Endothelial cell of umbilical vein (primary cell): ENCODE measurements at regions not wholly inside any gene's neighbourhood (a gene's known extent, or its start where the extent isn't known, plus 50 kb on each side); places are given as distances from the start of the nearest gene placed in this dataset.

ENCODE experiments used
- BruUV-seq: library from RNA; stranded (reverse); fragments of 400-500 nt; replicated peaks from 2 replicates; lab custom pipeline; 2021; lab: Mats Ljungman, UMichigan
- CTCF ChIA-PET: fragments of 300-600, 350-600 bp; sonication (Branson Sonifier 250); formaldehyde crosslinking; loops from one replicate; lab custom pipeline; 2021; ENCODE audit warnings: antibody characterized with exemption, inconsistent platforms; lab: Charles Lee
- POLR2A ChIA-PET: fragments of 300-600, 350-600 bp; sonication (Branson Sonifier 250); formaldehyde crosslinking; loops from one replicate; lab custom pipeline; 2021; ENCODE audit warnings: antibody characterized with exemption, inconsistent platforms; lab: Charles Lee
- DNase-seq: peaks from one replicate; pipeline ENCODE4 v3.0.0-alpha.2; 2011; ENCODE audit warnings: low read depth, low spot score
- FAIRE-seq: peaks from 2 replicates; lab custom pipeline; 2011; peaks lifted over from hg19 to GRCh38; lab: Jason Lieb, UNC
- H2AFZ ChIP-seq: 2 replicates; pipeline ENCODE4 v1.6.0; 2012; ENCODE audit warnings: low read depth, low read length, control low read depth, inconsistent platforms
- H3K27ac ChIP-seq: 2 replicates; pipeline ENCODE4 v1.5.1; 2011; ENCODE audit warnings: low read depth, mild to moderate bottlenecking, control low read depth, low read length, moderate library complexity; ENCODE audit not compliant: insufficient read depth
- H3K27me3 ChIP-seq, 2 experiments: 2 replicates each; pipeline versions ENCODE4 v1.6.0 to v1.6.1; 2011; ENCODE audit warnings: low read length in 2 of 2, mixed read lengths in 1 of 2; ENCODE audit not compliant: control insufficient read depth in 2 of 2, insufficient read depth in 2 of 2
- H3K36me3 ChIP-seq, 2 experiments: 2 replicates in 1 of 2; 3 replicates in 1 of 2; pipeline ENCODE4 v1.5.1; 2011; ENCODE audit warnings: low read length in 2 of 2, mild to moderate bottlenecking in 1 of 2, moderate library complexity in 1 of 2; ENCODE audit not compliant: control insufficient read depth in 2 of 2, insufficient read depth in 2 of 2; ENCODE audit errors: extremely low read depth in 1 of 2
- H3K4me1 ChIP-seq: 3 replicates; pipeline ENCODE4 v1.5.1; 2011; ENCODE audit warnings: mild to moderate bottlenecking, low read length; ENCODE audit not compliant: control insufficient read depth, insufficient read depth; ENCODE audit errors: extremely low read depth
- H3K4me2 ChIP-seq: 2 replicates; pipeline ENCODE4 v1.6.1; 2011; ENCODE audit warnings: low read length, control low read depth, mixed read lengths; ENCODE audit not compliant: insufficient read depth
- H3K4me3 ChIP-seq, 3 experiments: fragments of 200-600 bp in 1 of 3; sonication (generic), shearing (Covaris generic) in 1 of 3; replicated peaks in 1 of 3; 2 replicates each; pipeline ENCODE4 v1.5.1; 2011 to 2016; ENCODE audit warnings: control low read depth in 3 of 3, low read length in 3 of 3, mild to moderate bottlenecking in 2 of 3, inconsistent platforms in 1 of 3, low read depth in 1 of 3, moderate library complexity in 1 of 3; ENCODE audit not compliant: insufficient read depth in 1 of 3
- H3K79me2 ChIP-seq: 2 replicates; pipeline ENCODE4 v1.6.0; 2012; ENCODE audit warnings: low read length, inconsistent platforms; ENCODE audit not compliant: control insufficient read depth, insufficient read depth
- H3K9ac ChIP-seq: replicated peaks from 2 replicates; pipeline ENCODE3; 2011; ENCODE audit warnings: low read length, control low read depth; ENCODE audit not compliant: insufficient read depth; ENCODE audit errors: extremely low read depth
- H3K9me1 ChIP-seq: replicated peaks from 3 replicates; pipeline ENCODE4 v1.6.0; 2011; ENCODE audit warnings: mild to moderate bottlenecking, low read length; ENCODE audit not compliant: control insufficient read depth, insufficient read depth; ENCODE audit errors: extremely low read depth
- H3K9me3 ChIP-seq: replicated peaks from 2 replicates; pipeline ENCODE4 v1.5.1; 2012; ENCODE audit warnings: low read length, inconsistent platforms; ENCODE audit not compliant: control insufficient read depth, insufficient read depth
- H4K20me1 ChIP-seq: replicated peaks from 2 replicates; pipeline ENCODE3; 2011; ENCODE audit warnings: mild to moderate bottlenecking, low read length; ENCODE audit not compliant: control insufficient read depth, insufficient read depth; ENCODE audit errors: extremely low read depth
- FOS ChIP-seq: IDR thresholded peaks from 2 replicates; pipeline ENCODE4 v1.6.1; 2011; ENCODE audit warnings: mild to moderate bottlenecking, low read length, moderate library complexity, borderline replicate concordance; ENCODE audit not compliant: insufficient read depth
- GATA2 ChIP-seq: IDR thresholded peaks from 2 replicates; pipeline ENCODE4 v1.7.0; 2011; ENCODE audit warnings: low read depth, mild to moderate bottlenecking, moderate library complexity, mixed read lengths, low read length; ENCODE audit not compliant: insufficient read length, insufficient read depth
- JUN ChIP-seq: IDR thresholded peaks from 2 replicates; pipeline ENCODE4 v1.6.1; 2011; ENCODE audit warnings: borderline replicate concordance, low read depth; ENCODE audit not compliant: insufficient read length, insufficient read depth
- MYC ChIP-seq: IDR thresholded peaks from one replicate; pipeline ENCODE4 v1.6.1; 2011; ENCODE audit warnings: mild to moderate bottlenecking, low read depth, low read length
- POLR2A ChIP-seq: IDR thresholded peaks from 2 replicates; pipeline ENCODE4 v1.6.1; 2012; ENCODE audit warnings: low read depth, mild to moderate bottlenecking, control low read depth, low read length
- dilution Hi-C: fragments of 300-500 bp; cut with MboI; formaldehyde crosslinking; loops from one replicate; pipeline ENCODE4 v1.15.0; 2019; ENCODE audit warnings: low sequenced_read_pairs; ENCODE audit not compliant: extremely low pct_ligation_motif_present
- intact Hi-C: fragments of 100-400 bp; cut with micrococcal nuclease; formaldehyde crosslinking; loops from one replicate; pipeline ENCODE4 v1.10.0; 2022
- TF ChIP-seq, protein P1 (sequence below): IDR thresholded peaks from 2 replicates; pipeline ENCODE4 v1.6.1; 2011; ENCODE audit not compliant: insufficient read depth, insufficient read length
- TF ChIP-seq, protein P2 (sequence below), 2 donors: IDR thresholded peaks; 1 replicate in 1 of 2; 2 replicates in 1 of 2; pipeline ENCODE4 v1.5.1; 2011; ENCODE audit warnings: low read length in 2 of 2, mild to moderate bottlenecking in 2 of 2, moderate library complexity in 2 of 2, control low read depth in 1 of 2, inconsistent platforms in 1 of 2, low read depth in 1 of 2; ENCODE audit not compliant: insufficient read depth in 1 of 2; ENCODE audit errors: extremely low read depth in 1 of 2

DNA sequence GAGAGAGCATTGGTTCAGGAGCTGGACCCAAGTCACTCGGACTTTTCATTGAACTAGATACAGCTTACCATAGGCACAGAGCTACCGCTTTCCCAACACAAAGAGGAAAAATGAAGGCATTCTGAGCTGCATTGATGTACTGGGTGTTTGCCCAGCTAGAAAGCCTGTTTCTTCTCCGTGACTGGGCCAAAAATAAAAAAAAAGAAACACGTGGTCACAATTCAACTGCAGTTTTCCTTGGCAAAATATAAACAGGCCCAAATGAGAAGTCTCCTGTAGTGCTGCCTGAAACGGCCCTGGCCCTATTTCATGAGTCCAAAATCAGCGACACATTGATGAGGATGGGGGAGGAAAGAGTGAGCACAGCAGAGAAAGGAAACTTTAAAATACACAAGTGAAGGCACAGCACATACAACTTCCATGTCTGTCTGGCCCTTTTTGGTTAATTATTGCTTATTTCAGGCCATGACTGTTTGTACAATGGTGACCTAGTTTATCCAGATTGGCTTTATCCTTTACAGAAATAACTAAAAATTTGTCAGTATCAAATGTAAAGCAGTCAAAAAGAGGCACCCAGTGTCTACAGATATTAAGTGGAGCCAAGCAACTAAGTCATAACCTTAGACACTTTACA, 179.7 kb downstream of the ICOS start:
- dilution Hi-C loops (no loop called here), intact Hi-C loops (loop anchor here (10.0 kb wide), 2 partner anchors 679 to 909 kb away; no protein-coding TSS in a partner anchor)
- Histone ChIP-seq H4K20me1 (no peaks in the 10 kb centered on the region), H3K79me2 (no peaks in the 10 kb centered on the region), H3K27ac (peak overlapping the region; percentile 86), H3K4me2 (no peak overlapping the region), H3K9me3 (no peaks in the 10 kb centered on the region), H3K9me1 (no peaks in the 10 kb centered on the region), H3K9ac (no peak overlapping the region), H3K36me3 (no peaks in the 10 kb centered on the region), H3K4me1 (peaks cover 59% of the 10 kb centered on the region), H2AFZ (no peak overlapping the region), H3K4me3 (no peak overlapping the region), H3K27me3 (no peaks in the 10 kb centered on the region)
- no peak for FAIRE-seq
- ChIA-PET CTCF (interaction anchor here (1.0 to 3.4 kb wide), 5 partner anchors 10 to 62 kb away, joined by 4 to 10 read pairs (median 7); no protein-coding TSS in a partner anchor), POLR2A (no interaction called here)
- peak; percentile 30 for DNase-seq
- TF ChIP-seq, protein P1, sequence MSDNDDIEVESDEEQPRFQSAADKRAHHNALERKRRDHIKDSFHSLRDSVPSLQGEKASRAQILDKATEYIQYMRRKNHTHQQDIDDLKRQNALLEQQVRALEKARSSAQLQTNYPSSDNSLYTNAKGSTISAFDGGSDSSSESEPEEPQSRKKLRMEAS = no peak
- TF ChIP-seq FOS (no peak), GATA2 (no peak), JUN (no peak), MYC (no peak), POLR2A (no peak)
- TF ChIP-seq, protein P2, sequence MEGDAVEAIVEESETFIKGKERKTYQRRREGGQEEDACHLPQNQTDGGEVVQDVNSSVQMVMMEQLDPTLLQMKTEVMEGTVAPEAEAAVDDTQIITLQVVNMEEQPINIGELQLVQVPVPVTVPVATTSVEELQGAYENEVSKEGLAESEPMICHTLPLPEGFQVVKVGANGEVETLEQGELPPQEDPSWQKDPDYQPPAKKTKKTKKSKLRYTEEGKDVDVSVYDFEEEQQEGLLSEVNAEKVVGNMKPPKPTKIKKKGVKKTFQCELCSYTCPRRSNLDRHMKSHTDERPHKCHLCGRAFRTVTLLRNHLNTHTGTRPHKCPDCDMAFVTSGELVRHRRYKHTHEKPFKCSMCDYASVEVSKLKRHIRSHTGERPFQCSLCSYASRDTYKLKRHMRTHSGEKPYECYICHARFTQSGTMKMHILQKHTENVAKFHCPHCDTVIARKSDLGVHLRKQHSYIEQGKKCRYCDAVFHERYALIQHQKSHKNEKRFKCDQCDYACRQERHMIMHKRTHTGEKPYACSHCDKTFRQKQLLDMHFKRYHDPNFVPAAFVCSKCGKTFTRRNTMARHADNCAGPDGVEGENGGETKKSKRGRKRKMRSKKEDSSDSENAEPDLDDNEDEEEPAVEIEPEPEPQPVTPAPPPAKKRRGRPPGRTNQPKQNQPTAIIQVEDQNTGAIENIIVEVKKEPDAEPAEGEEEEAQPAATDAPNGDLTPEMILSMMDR (IDR thresholded peaks at IDR 0.05; ENCODE audit: extremely low read depth in 1 of 2, insufficient read depth in 1 of 2, low read depth in 1 of 2, low read length in 2 of 2) = no peak
- no TSS peak for BruUV-seq
